ACC112 (cell line): ENCODE measurements at regions not wholly inside any gene's neighbourhood (a gene's known extent, or its start where the extent isn't known, plus 50 kb on each side); places are given as distances from the start of the nearest gene placed in this dataset.
"Not testable (repeated sequence)": the region's sequence is repeated elsewhere in the genome, so short reads cannot be mapped to it uniquely, and the experiment has no call there.

ENCODE experiments used
- H2AFZ ChIP-seq: fragments of 200-600 bp; sonication (generic); one replicate; pipeline ENCODE4 v1.6.0; 2017; ENCODE audit warnings: antibody characterized with exemption, low read length; ENCODE audit not compliant: unreplicated experiment
- H3K27ac ChIP-seq: fragments of 200-600 bp; sonication (generic); 2 replicates; pipeline ENCODE4 v1.5.1; 2014; ENCODE audit warnings: low read depth, mild to moderate bottlenecking, antibody characterized with exemption, low read length, moderate library complexity
- H3K27me3 ChIP-seq: fragments of 200-600 bp; sonication (generic); 2 replicates; pipeline ENCODE4 v1.6.1; 2014; ENCODE audit warnings: mild to moderate bottlenecking, antibody characterized with exemption, low read length, moderate library complexity, mixed read lengths; ENCODE audit not compliant: insufficient read depth
- H3K36me3 ChIP-seq: fragments of 200-600 bp; sonication (generic); 2 replicates; pipeline ENCODE4 v1.6.1; 2016; ENCODE audit warnings: mild to moderate bottlenecking, antibody characterized with exemption, low read length, moderate library complexity, mixed read lengths; ENCODE audit not compliant: insufficient read depth
- H3K4me1 ChIP-seq: fragments of 200-600 bp; sonication (generic); one replicate; pipeline ENCODE4 v1.6.1; 2016; ENCODE audit warnings: low read length, mixed read lengths; ENCODE audit not compliant: insufficient read depth, unreplicated experiment, control insufficient read depth
- H3K4me3 ChIP-seq: fragments of 200-600 bp; sonication (generic); 2 replicates; pipeline ENCODE4 v1.5.1; 2014; ENCODE audit warnings: mild to moderate bottlenecking, low read depth, low read length
- H3K79me2 ChIP-seq: fragments of 200-600 bp; sonication (generic); one replicate; pipeline ENCODE4 v1.6.0; 2016; ENCODE audit warnings: low read length; ENCODE audit not compliant: control insufficient read depth, unreplicated experiment, insufficient read depth

DNA sequence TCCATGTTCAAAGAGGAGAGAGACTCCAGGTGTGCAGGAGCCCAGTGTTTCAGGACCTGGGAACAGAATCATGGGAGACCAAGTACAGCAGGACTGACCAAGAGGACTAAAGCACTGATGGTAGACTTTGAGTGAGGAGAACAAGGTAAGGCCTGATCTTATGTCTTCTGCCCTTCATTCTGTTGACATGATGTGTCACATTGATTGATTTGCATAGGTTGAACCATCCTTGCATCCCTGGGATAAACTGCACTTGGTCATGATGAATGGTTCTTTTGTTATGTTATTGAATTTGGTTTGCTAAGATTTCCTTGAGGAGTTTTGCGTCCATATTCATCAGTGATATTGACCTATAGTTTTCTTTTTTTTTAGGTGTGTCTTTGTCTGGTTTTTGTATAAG, 497.0 kb downstream of the TMEM121 start:
- H2AFZ ChIP-seq, result no peak overlapping the region
- no peaks in the 10 kb centered on the region for H3K27me3 ChIP-seq
- H3K27ac ChIP-seq, result no peak overlapping the region

DNA sequence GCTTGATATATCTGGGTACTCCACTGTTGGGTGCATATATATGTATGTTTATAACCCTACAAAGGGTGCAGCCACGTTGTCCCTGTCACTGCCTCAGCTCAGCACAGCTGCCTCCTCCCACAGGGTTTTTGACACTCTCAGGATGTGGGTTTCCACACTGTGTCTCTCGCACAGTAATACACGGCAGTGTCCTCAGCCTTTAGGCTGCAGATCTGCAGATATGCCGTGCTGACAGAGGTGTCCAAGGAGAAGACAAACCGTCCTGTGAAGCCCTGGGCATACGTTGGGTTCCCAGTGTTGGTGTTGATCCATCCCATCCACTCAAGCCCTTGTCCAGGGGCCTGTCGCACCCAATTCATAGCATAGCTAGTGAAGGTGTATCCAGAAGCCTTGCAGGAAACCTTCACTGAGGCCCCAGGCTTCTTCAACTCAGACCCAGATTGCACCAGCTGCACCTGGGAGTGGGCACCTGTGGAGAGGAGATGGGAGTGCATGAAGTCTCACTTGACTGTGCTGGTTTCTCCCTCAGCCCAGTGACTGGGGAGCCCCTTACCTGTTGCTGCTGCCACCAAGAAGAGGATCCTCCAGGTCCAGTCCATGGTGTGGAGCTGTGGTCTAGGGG, 498.7 kb downstream of the TMEM121 start:
- H3K27me3 ChIP-seq, result no peaks in the 10 kb centered on the region
- no peak overlapping the region for H3K27ac ChIP-seq
- H3K4me1 ChIP-seq, result no peaks in the 10 kb centered on the region
- H3K4me3 ChIP-seq, result no peak overlapping the region
- H3K36me3 ChIP-seq, result no peaks in the 10 kb centered on the region
- H2AFZ ChIP-seq, result no peak overlapping the region
- no peaks in the 10 kb centered on the region for H3K79me2 ChIP-seq

More for the DNA sequence above, 497.0 kb downstream of the TMEM121 start:
- Histone ChIP-seq H3K36me3 (no peaks in the 10 kb centered on the region), H3K4me3 (no peak overlapping the region), H3K79me2 (no peaks in the 10 kb centered on the region), H3K4me1 (no peaks in the 10 kb centered on the region)

DNA sequence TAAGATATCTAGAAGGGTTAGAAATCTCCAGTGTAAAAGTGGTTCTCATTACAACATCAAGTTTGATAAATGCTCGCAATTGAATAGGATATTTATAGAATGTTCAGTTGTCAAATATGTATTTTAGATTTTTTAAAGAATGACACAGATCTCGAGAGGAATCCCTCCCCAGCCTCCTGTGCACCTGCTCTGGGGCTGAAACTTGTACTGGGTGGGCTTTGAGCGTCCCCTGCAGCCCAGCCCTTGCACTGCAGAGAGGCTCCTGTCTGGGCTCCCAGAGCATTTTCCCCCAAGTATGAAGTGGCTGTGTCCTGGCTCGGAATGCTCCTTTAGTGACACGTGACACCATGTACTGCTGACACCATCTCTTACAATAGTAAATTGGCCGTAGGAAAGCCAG, 499.6 kb downstream of the TMEM121 start:
- H3K4me3 ChIP-seq, result no peak overlapping the region
- no peaks in the 10 kb centered on the region for H3K27me3 ChIP-seq
- no peak overlapping the region for H2AFZ ChIP-seq
- no peak overlapping the region for H3K27ac ChIP-seq
- H3K36me3 ChIP-seq, result no peaks in the 10 kb centered on the region
- no peaks in the 10 kb centered on the region for H3K4me1 ChIP-seq
- H3K79me2 ChIP-seq, result no peaks in the 10 kb centered on the region

DNA sequence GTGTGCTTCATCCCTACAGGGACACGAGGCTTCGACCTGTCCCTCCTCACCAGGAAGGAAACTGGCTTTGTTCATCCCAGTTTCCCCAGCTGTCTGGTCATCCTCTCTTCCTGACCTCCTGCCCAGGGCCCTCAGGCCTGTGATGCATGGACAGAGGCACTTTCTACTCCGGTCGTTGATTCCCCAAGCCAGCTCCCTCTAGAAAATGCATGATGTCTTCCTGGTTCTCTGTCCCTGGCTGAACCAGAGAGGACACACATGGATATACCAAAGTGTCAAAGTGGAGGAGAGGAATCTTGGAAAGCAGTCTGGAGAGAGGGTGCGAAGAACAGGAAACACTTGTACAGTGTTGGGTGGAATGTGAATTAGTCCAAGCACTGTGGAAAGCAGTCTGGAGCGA, 501.4 kb downstream of the TMEM121 start:
- not testable (repeated sequence) for H2AFZ ChIP-seq, H3K27me3 ChIP-seq, H3K79me2 ChIP-seq, H3K36me3 ChIP-seq, H3K27ac ChIP-seq, H3K4me3 ChIP-seq, H3K4me1 ChIP-seq

DNA sequence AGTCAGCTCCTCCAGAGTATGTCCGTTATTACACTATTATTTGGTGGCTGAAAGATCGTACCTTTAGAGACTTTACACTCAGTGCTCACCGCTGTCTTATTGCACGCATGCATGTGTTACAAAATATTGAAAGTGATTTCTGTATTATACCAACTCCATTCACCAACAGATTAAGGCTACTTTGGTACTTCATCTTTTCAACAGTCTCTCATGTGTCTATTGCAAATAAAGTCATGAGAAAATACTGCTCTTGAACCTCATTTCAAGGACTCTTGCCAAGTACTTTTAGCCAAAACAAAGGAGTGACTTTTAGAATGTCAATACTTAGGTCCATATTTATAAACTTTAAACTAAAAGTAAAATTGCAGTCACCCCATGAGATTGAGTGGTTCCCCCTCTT, 503.6 kb downstream of the TMEM121 start:
- no peak overlapping the region for H3K4me3 ChIP-seq
- H2AFZ ChIP-seq, result no peak overlapping the region
- no peaks in the 10 kb centered on the region for H3K79me2 ChIP-seq
- no peaks in the 10 kb centered on the region for H3K27me3 ChIP-seq
- H3K4me1 ChIP-seq, result no peaks in the 10 kb centered on the region
- no peaks in the 10 kb centered on the region for H3K36me3 ChIP-seq
- no peak overlapping the region for H3K27ac ChIP-seq

DNA sequence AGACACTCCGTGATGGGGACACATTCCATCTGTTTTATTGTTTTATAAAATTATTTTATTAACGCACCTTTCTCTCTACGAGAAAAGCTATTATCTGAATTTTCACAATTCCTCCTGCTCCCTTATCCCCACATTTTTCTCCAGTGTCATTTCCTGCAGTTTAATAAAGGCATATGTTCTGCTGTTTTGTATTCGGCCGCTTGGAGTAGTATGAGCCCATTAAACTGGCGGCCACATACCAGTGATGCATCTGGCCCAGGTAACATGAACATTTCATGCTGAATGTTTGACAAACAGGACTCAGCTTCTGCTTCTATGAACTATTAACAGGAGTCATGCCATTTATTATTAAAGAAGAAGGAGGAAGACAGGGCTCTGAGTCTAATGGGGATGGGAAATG, 511.0 kb downstream of the TMEM121 start:
- Histone ChIP-seq H3K4me3 (no peak overlapping the region), H2AFZ (no peak overlapping the region), H3K27me3 (no peaks in the 10 kb centered on the region), H3K4me1 (no peaks in the 10 kb centered on the region), H3K79me2 (no peaks in the 10 kb centered on the region), H3K27ac (no peak overlapping the region), H3K36me3 (no peaks in the 10 kb centered on the region)

DNA sequence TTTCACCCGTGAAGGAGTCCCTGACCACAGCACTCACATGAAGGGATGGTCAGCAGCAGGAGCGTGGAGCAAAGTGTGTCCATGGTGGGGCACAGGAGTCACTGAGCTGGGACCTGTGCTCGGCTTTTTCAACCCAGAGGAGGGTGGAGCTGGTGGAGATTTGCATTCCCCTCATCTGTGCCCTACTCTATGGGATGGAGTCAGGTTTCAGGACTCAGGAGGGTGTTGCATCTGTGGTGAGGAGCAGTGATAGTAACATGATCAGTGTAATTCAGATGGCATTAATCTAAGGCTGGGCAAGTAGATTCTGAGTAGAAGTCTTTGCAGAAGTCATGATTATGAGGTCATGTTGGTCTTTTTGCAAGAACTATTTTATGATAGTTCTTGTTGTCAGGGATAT, 511.9 kb downstream of the TMEM121 start:
- H3K36me3 ChIP-seq, result no peaks in the 10 kb centered on the region
- no peak overlapping the region for H3K27ac ChIP-seq
- no peaks in the 10 kb centered on the region for H3K4me1 ChIP-seq
- no peak overlapping the region for H2AFZ ChIP-seq
- H3K79me2 ChIP-seq, result no peaks in the 10 kb centered on the region
- no peaks in the 10 kb centered on the region for H3K27me3 ChIP-seq
- no peak overlapping the region for H3K4me3 ChIP-seq

DNA sequence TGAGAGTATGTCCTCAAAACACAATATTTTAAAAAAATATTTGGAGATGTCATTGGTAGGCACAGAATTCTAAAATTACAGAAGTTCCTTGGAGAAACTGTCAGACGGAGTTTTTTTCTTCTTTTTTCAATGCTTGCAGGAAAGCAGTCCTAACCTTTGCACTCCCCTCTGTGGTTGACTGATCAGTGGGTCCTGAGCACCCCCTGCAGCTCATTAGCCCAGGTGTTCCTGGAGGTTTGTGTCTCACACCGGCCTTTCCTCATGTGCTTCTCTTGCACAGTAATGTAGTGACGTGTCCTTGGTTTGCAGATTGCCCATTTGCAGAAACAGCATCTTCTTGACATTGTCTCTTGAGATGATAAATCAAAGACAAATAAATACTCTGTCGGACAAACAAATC, 513.0 kb downstream of the TMEM121 start:
- Histone ChIP-seq H3K4me3 (no peak overlapping the region), H3K4me1 (no peaks in the 10 kb centered on the region), H3K27me3 (no peaks in the 10 kb centered on the region), H3K79me2 (no peaks in the 10 kb centered on the region), H3K36me3 (no peaks in the 10 kb centered on the region), H3K27ac (no peak overlapping the region), H2AFZ (no peak overlapping the region)

DNA sequence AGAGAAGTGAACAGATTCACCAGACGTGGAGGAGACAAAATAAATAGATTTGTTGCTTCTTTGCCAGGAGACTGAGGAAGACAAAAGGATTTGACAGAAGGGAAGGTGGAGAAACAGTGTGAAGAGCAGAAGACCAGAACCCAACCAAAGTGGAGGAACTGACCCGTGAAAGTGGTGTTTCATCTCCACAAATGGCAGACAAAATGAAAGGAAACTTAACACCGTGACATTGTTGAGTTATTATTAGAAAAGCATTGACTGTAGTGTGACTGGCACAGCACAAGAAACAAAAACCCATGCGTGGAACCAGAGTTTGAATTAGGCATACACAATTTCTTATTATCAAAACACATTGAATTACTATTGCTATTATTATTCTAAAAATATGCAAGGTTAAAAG, 518.1 kb downstream of the TMEM121 start:
- no peak overlapping the region for H3K27ac ChIP-seq
- no peaks in the 10 kb centered on the region for H3K4me1 ChIP-seq
- H2AFZ ChIP-seq, result no peak overlapping the region
- H3K79me2 ChIP-seq, result no peaks in the 10 kb centered on the region
- H3K36me3 ChIP-seq, result no peaks in the 10 kb centered on the region
- H3K27me3 ChIP-seq, result no peaks in the 10 kb centered on the region
- H3K4me3 ChIP-seq, result no peak overlapping the region

DNA sequence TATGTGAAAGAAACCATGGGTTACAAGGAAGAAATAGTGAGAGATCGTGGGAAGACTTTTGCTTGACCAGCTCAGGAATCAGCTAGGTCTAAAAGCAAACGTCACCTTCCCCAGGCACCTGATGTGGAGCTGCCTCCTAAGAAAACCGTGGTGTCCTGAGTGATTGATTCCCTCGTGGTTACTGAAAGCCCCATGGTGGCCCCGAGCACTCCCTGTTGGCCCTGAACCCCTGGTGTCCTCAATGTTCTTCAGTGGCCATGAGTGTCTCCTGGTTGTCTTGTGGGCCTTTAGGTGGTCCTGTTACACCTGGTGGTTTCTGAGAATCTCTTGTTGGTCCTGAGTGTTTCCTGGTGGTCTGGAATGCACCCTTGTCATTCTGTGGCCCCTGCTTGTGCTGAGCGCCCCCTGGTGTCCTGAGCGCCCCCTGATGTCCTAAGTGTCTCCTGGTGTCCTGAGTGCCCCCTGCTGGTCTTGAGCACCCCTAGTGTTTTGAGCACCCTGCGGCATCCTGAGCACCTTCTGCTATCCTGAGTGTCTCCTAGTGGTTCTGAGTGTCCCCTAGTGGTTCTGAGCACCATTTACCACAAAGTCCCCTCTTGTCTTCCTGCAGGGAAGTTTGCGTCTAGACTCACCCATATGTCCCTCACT, 518.7 kb downstream of the TMEM121 start:
- no peaks in the 10 kb centered on the region for H3K4me1 ChIP-seq
- no peaks in the 10 kb centered on the region for H3K36me3 ChIP-seq
- no peak overlapping the region for H2AFZ ChIP-seq
- no peak overlapping the region for H3K4me3 ChIP-seq
- H3K79me2 ChIP-seq, result no peaks in the 10 kb centered on the region
- H3K27ac ChIP-seq, result no peak overlapping the region
- no peaks in the 10 kb centered on the region for H3K27me3 ChIP-seq

DNA sequence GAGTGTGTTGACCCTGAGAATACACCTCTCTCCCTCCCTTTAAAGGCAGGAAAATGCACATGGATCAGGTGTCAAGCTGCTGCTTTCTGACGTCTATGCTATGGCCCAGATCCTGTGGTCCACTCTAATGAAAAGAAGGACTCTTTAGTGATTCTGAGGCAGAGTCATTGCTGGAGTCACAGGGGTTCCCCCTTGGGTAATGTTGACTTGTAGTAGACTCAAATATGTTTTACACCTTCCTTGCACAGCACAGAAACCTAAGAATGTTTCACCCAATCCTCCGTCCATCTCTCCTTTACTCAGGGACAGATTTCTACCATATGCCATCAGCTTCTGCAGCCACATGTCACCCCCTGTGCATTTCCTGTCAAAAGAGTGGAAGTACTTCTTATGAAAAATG, 525.4 kb downstream of the TMEM121 start:
- H3K4me1 ChIP-seq, result no peaks in the 10 kb centered on the region
- H3K4me3 ChIP-seq, result no peak overlapping the region
- H3K27ac ChIP-seq, result no peak overlapping the region
- H3K36me3 ChIP-seq, result no peaks in the 10 kb centered on the region
- H3K27me3 ChIP-seq, result no peaks in the 10 kb centered on the region
- H3K79me2 ChIP-seq, result no peaks in the 10 kb centered on the region
- H2AFZ ChIP-seq, result no peak overlapping the region
